Activated CD8-positive, alpha-beta T cell treated with anti-CD3 and anti-CD28 coated beads for 36 hours (primary cell): ENCODE measurements at regions not wholly inside any gene's neighbourhood (a gene's known extent, or its start where the extent isn't known, plus 50 kb on each side); places are given as distances from the start of the nearest gene placed in this dataset.
A peak's percentile ranks its signal among the peaks of the same experiment; 100 is the strongest.

Experiments
- ATAC-seq: fragments of 200-7000 bp; cut with Tn5 transposase; one replicate; pipeline ENCODE4 v1.10.0; 2021; ENCODE audit warnings: mild to moderate bottlenecking, moderate library complexity
- CTCF ChIA-PET: fragments of 350-600 bp; sonication (Branson Sonifier 250); formaldehyde crosslinking; loops from one replicate; lab custom pipeline; 2021; ENCODE audit warnings: antibody characterized with exemption; lab: Charles Lee
- POLR2A ChIA-PET: fragments of 350-600 bp; sonication (Branson Sonifier 250); formaldehyde crosslinking; loops from one replicate; lab custom pipeline; 2021; ENCODE audit warnings: antibody characterized with exemption; lab: Charles Lee
- DNase-seq: peaks from one replicate; pipeline ENCODE4 v3.0.0-alpha.2; 2020
- H3K27ac Mint-ChIP-seq: one replicate; pipeline ENCODE4 v1.8.0; 2021; ENCODE audit warnings: mild to moderate bottlenecking, mixed read lengths
- H3K27me3 Mint-ChIP-seq: one replicate; pipeline ENCODE4 v1.8.0; 2021; ENCODE audit warnings: mixed read lengths
- H3K36me3 Mint-ChIP-seq: one replicate; pipeline ENCODE4 v1.8.0; 2021; ENCODE audit warnings: low read depth, mixed read lengths
- H3K4me1 Mint-ChIP-seq: one replicate; pipeline ENCODE4 v1.8.0; 2021; ENCODE audit warnings: low read depth, mixed read lengths
- H3K4me3 Mint-ChIP-seq: one replicate; pipeline ENCODE4 v1.8.0; 2021; ENCODE audit warnings: mild to moderate bottlenecking, moderate library complexity, mixed read lengths
- H3K9me3 Mint-ChIP-seq: one replicate; pipeline ENCODE4 v1.8.0; 2021; ENCODE audit warnings: mixed read lengths
- intact Hi-C: fragments of 100-400 bp; cut with micrococcal nuclease; formaldehyde crosslinking; loops from one replicate; pipeline ENCODE4 v1.10.0; 2022
- TF ChIP-seq, protein P1 (sequence below): fragments of 200-600 bp; IDR thresholded peaks from one replicate; pipeline ENCODE4 v1.8.0; 2022; ENCODE audit warnings: antibody characterized with exemption, mild to moderate bottlenecking

DNA sequence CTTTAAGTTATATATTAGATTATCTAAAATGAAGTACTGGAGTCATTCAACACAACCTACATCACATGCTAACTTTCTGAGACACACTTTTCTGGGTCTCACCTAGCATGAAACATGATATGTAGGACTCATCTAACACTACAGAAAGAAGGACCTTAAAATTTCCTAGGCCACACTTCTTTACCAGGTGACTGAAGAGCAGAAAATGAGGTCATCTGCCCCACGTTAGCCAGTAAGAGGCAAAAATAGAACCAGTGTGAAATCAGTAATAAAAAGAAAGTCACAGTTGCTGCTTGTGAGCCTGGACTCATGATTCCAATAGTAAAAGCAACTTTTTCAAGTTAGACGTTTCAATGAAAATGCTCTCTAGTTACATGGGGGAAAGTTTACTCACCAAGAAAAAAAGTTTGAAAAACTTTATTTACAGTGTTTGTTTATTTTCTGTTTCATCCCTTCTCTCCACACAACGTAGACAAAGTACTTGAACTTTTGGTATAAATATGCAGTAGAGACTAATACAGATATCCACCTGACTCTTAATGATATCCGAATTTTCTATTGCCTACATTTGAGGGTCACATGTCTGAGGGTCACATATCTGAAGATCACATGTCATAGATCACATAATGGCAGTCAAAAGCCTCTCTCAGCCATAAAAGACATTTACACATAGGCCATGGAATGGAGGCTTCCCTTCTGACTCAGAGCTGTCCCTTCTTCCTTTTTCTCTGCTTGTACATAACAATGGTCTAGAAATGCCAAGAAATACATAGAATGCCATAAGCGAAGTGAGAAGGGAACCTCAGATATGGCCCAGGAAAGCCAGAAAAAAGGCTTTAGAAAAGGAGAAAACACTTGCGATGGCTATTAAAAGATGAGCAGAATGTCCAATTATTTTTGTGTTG lies 362.9 kb downstream of the ZEB2 start:
- ChIA-PET CTCF (no interaction called here), POLR2A (no interaction called here)
- Mint-ChIP-seq H3K27ac (no peak overlapping the region), H3K4me3 (no peak overlapping the region), H3K9me3 (no peaks in the 10 kb centered on the region), H3K4me1 (no peaks in the 10 kb centered on the region), H3K36me3 (peaks cover 3% of the 10 kb centered on the region), H3K27me3 (no peaks in the 10 kb centered on the region)
- intact Hi-C loops, result no loop called here
- TF ChIP-seq, protein P1, sequence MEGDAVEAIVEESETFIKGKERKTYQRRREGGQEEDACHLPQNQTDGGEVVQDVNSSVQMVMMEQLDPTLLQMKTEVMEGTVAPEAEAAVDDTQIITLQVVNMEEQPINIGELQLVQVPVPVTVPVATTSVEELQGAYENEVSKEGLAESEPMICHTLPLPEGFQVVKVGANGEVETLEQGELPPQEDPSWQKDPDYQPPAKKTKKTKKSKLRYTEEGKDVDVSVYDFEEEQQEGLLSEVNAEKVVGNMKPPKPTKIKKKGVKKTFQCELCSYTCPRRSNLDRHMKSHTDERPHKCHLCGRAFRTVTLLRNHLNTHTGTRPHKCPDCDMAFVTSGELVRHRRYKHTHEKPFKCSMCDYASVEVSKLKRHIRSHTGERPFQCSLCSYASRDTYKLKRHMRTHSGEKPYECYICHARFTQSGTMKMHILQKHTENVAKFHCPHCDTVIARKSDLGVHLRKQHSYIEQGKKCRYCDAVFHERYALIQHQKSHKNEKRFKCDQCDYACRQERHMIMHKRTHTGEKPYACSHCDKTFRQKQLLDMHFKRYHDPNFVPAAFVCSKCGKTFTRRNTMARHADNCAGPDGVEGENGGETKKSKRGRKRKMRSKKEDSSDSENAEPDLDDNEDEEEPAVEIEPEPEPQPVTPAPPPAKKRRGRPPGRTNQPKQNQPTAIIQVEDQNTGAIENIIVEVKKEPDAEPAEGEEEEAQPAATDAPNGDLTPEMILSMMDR, result no peak
- DNase-seq (no peak), ATAC-seq (peak; percentile 34)

DNA sequence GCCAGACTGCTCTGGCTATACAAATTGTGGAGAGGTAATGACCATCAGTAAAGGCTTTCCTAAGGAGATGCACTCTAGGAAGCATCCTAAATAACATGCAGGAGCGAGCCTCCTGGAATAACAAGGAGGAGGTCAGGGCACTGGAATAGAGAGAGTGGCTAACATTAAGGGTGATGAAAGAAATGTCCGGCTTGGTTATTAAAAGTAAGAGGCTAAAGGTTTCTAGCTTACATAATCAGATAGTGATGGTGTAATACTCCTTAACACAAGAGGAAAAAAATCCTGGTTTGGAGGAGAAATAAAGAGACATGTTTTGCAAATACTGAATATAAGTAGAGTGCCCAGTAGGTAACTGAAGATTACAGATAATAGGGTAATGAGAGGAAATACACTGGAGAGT lies 365.7 kb downstream of the ZEB2 start:
- ChIA-PET CTCF (no interaction called here), POLR2A (no interaction called here)
- H3K4me1 Mint-ChIP-seq, result no peaks in the 10 kb centered on the region
- H3K4me3 Mint-ChIP-seq, result no peak overlapping the region
- peaks cover 3% of the 10 kb centered on the region for H3K36me3 Mint-ChIP-seq
- DNase-seq, result no peak
- no peak overlapping the region for H3K27ac Mint-ChIP-seq
- intact Hi-C loops, result no loop called here
- no peak for ATAC-seq
- TF ChIP-seq, protein P1, result no peak
- no peaks in the 10 kb centered on the region for H3K9me3 Mint-ChIP-seq
- no peaks in the 10 kb centered on the region for H3K27me3 Mint-ChIP-seq

DNA sequence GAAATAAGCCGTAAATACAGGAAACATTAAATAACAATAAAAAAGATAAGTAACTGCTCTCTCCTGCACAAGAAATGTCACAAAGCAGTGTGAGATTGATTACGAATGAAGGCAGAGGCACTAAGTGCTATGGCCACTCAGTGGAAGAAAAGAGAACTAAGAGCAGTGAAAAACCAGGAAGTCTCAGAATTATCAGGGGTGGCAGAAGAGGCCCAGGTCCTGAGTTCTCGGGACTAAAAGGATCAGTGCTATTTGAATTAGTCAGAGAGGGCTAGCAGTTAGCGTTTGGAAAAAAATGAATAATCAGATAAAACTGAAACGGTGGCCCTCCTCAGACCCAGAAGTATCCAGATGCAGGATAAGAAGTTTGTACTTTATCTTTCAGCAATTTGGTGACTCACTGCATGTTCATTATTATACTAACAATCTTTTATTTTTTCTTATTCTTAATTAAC lies 367.1 kb downstream of the ZEB2 start:
- no peaks in the 10 kb centered on the region for H3K27me3 Mint-ChIP-seq
- intact Hi-C loops, result no loop called here
- H3K36me3 Mint-ChIP-seq, result peaks cover 3% of the 10 kb centered on the region
- ChIA-PET CTCF (no interaction called here), POLR2A (no interaction called here)
- H3K4me3 Mint-ChIP-seq, result no peak overlapping the region
- no peak for DNase-seq
- no peaks in the 10 kb centered on the region for H3K4me1 Mint-ChIP-seq
- TF ChIP-seq, protein P1, result no peak
- no peak overlapping the region for H3K27ac Mint-ChIP-seq
- ATAC-seq, result no peak
- no peaks in the 10 kb centered on the region for H3K9me3 Mint-ChIP-seq

DNA sequence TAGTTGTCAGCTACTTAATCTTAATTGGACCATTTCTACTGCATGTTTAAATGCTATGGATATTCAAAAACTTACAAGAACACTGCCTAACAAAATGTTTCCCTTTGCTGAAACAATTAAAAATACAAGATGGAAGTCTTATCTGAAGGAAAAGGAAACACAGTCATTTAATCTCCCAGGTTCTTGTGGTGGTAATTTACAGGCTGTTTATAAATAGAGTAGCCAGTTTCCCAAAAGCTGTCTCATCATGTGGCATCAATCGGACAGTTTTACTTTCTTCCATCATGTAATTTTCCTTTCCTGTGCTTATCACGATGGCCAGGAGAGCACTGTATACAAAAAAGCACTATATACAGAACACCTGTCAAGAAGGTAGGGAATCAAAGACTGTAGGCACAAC lies 368.1 kb downstream of the ZEB2 start:
- Mint-ChIP-seq H3K9me3 (no peaks in the 10 kb centered on the region), H3K27ac (no peak overlapping the region), H3K4me1 (no peaks in the 10 kb centered on the region), H3K36me3 (no peaks in the 10 kb centered on the region), H3K27me3 (no peaks in the 10 kb centered on the region), H3K4me3 (no peak overlapping the region)
- ATAC-seq, result no peak
- POLR2A ChIA-PET, result no interaction called here
- CTCF ChIA-PET, result interaction anchor here (0.7 to 2.5 kb wide), 3 partner anchors 10 to 30 kb away, joined by 3 to 7 read pairs (median 3); no protein-coding TSS in a partner anchor
- DNase-seq, result no peak
- TF ChIP-seq, protein P1, result no peak
- intact Hi-C loops, result no loop called here

DNA sequence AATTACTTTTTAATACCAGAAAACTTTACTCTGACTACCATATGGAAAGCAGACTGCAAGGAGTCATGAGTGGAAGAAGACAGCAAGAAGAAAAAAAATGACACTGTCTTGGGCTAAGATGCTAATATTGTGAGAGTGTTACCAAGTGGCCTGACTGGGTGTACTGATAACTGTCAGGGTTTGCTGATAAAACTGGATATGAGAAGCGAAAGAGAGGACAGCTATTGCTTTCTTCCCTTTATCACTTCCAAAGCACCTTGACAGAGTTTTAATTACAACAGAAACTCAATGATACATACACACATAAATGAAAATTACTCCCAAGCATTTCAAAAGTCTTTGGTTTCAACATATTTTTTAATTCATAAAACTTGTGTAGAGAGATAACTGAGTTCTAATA lies 368.5 kb downstream of the ZEB2 start:
- Mint-ChIP-seq H3K36me3 (no peaks in the 10 kb centered on the region), H3K27me3 (no peaks in the 10 kb centered on the region), H3K27ac (no peak overlapping the region), H3K4me1 (no peaks in the 10 kb centered on the region), H3K4me3 (no peak overlapping the region), H3K9me3 (no peaks in the 10 kb centered on the region)
- ChIA-PET POLR2A (no interaction called here), CTCF (interaction anchor here (0.7 to 2.5 kb wide), 3 partner anchors 10 to 30 kb away, joined by 3 to 7 read pairs (median 3); no protein-coding TSS in a partner anchor)
- no peak for DNase-seq
- intact Hi-C loops, result no loop called here
- TF ChIP-seq, protein P1, result no peak
- no peak for ATAC-seq
